Endodermal cell (in vitro differentiated cells): ENCODE measurements at regions not wholly inside any gene's neighbourhood (a gene's known extent, or its start where the extent isn't known, plus 50 kb on each side); places are given as distances from the start of the nearest gene placed in this dataset.

Experiments
- DNase-seq: peaks from one replicate; pipeline ENCODE4 v3.0.0-alpha.2; 2017
- H3K27ac ChIP-seq: 2 replicates; pipeline ENCODE4 v1.5.1; 2013; ENCODE audit warnings: mild to moderate bottlenecking, low read depth, low read length, moderate library complexity
- H3K27me3 ChIP-seq: 2 replicates; pipeline ENCODE4 v1.6.1; 2013; ENCODE audit warnings: mild to moderate bottlenecking, low read length, moderate library complexity; ENCODE audit not compliant: insufficient read depth, control insufficient read depth, poor library complexity, severe bottlenecking
- H3K36me3 ChIP-seq: 2 replicates; pipeline ENCODE4 v1.7.0; 2013; ENCODE audit warnings: mild to moderate bottlenecking, low read length, moderate library complexity; ENCODE audit not compliant: control insufficient read depth, insufficient read depth
- H3K4me1 ChIP-seq: one replicate; pipeline ENCODE4 v1.7.0; 2013; ENCODE audit warnings: low read length; ENCODE audit not compliant: control insufficient read depth, insufficient read depth
- H3K4me3 ChIP-seq: 2 replicates; pipeline ENCODE4 v1.5.1; 2013; ENCODE audit warnings: mild to moderate bottlenecking, low read length, moderate library complexity
- H3K9ac ChIP-seq: 2 replicates; pipeline ENCODE4 v1.6.1; 2013; ENCODE audit warnings: mild to moderate bottlenecking, low read length, moderate library complexity; ENCODE audit not compliant: poor library complexity, severe bottlenecking; ENCODE audit errors: extremely low read depth
- H3K9me3 ChIP-seq: 2 replicates; pipeline ENCODE4 v1.6.1; 2013; ENCODE audit warnings: mild to moderate bottlenecking, low read length, moderate library complexity; ENCODE audit not compliant: control insufficient read depth
- H3K27ac Mint-ChIP-seq: 2 replicates; pipeline ENCODE4 v1.8.0; 2020; ENCODE audit warnings: mixed read lengths
- H3K27me3 Mint-ChIP-seq: 2 replicates; pipeline ENCODE4 v1.8.0; 2021; ENCODE audit warnings: mild to moderate bottlenecking, mixed read lengths; ENCODE audit not compliant: insufficient read depth
- H3K36me3 Mint-ChIP-seq: 2 replicates; pipeline ENCODE4 v1.8.0; 2020; ENCODE audit warnings: low read depth, mixed read lengths
- H3K4me1 Mint-ChIP-seq: 2 replicates; pipeline ENCODE4 v1.8.0; 2020; ENCODE audit warnings: mixed read lengths
- H3K4me3 Mint-ChIP-seq: 2 replicates; pipeline ENCODE4 v1.8.0; 2020; ENCODE audit warnings: mild to moderate bottlenecking, moderate library complexity, mixed read lengths
- H3K9me3 Mint-ChIP-seq: 2 replicates; pipeline ENCODE4 v1.8.0; 2020; ENCODE audit warnings: mild to moderate bottlenecking, mixed read lengths
- CTCF ChIP-seq: fragments of 200-600 bp; sonication (generic); conservative IDR thresholded peaks from 2 replicates; pipeline ENCODE4 v1.5.0; 2021; ENCODE audit warnings: antibody characterized with exemption, mild to moderate bottlenecking
- WGBS, 2 experiments: methylation state at CpG; one replicate each; pipeline versions ENCODE4 v1.1.5 to v1.1.7; 2013; ENCODE audit warnings: missing lambda C conversion rate in 2 of 2, mixed read lengths in 1 of 2; ENCODE audit not compliant: insufficient coverage in 1 of 2, insufficient read length in 1 of 2; 5-methylcytosine and 5-hydroxymethylcytosine counted together

- H3K36me3 ChIP-seq: no peaks in the 10 kb centered on the region
- peaks cover 36% of the 10 kb centered on the region for H3K4me1 Mint-ChIP-seq
- H3K27ac ChIP-seq: no peak overlapping the region
- H3K4me1 ChIP-seq: peaks cover 31% of the 10 kb centered on the region
- 85% methylated on average over 3 of the region's 3 CpGs for WGBS, 2 experiments
- no peak overlapping the region for H3K4me3 Mint-ChIP-seq
- peaks cover 93% of the 10 kb centered on the region for H3K27me3 ChIP-seq
- H3K9me3 Mint-ChIP-seq: no peaks in the 10 kb centered on the region
- no peak for DNase-seq
- peaks cover 93% of the 10 kb centered on the region for H3K27me3 Mint-ChIP-seq
- H3K27ac Mint-ChIP-seq: no peak overlapping the region
- H3K9me3 ChIP-seq: peaks cover 7% of the 10 kb centered on the region
- no peaks in the 10 kb centered on the region for H3K36me3 Mint-ChIP-seq
- H3K9ac ChIP-seq: no peak overlapping the region
- H3K4me3 ChIP-seq: no peak overlapping the region
- no peak for TF ChIP-seq CTCF
These were observed 71.4 kb upstream of the TLE3 start for GRCh38 chr15:70169147-70169546.

- Histone ChIP-seq H3K27ac (no peak overlapping the region), H3K9me3 (peaks cover 10% of the 10 kb centered on the region), H3K4me3 (no peak overlapping the region), H3K4me1 (peaks cover 28% of the 10 kb centered on the region), H3K36me3 (no peaks in the 10 kb centered on the region), H3K9ac (no peak overlapping the region), H3K27me3 (peaks cover 93% of the 10 kb centered on the region)
- 62 to 94% methylated on average over 2 to 3 of the region's 3 CpGs for WGBS, 2 experiments
- Mint-ChIP-seq H3K27me3 (peaks cover 93% of the 10 kb centered on the region), H3K36me3 (no peaks in the 10 kb centered on the region), H3K4me3 (no peak overlapping the region), H3K9me3 (no peaks in the 10 kb centered on the region), H3K27ac (no peak overlapping the region), H3K4me1 (peaks cover 33% of the 10 kb centered on the region)
- TF ChIP-seq CTCF: no peak
- no peak for DNase-seq
These were observed 69.4 kb upstream of the TLE3 start for GRCh38 chr15:70167155-70167554.

- H3K27me3 ChIP-seq: peaks cover 93% of the 10 kb centered on the region
- H3K27ac ChIP-seq: no peak overlapping the region
- peak; percentile 22 for DNase-seq
- no peak for TF ChIP-seq CTCF
- H3K4me3 ChIP-seq: no peak overlapping the region
- no peaks in the 10 kb centered on the region for H3K36me3 Mint-ChIP-seq
- H3K4me3 Mint-ChIP-seq: no peak overlapping the region
- no peak overlapping the region for H3K27ac Mint-ChIP-seq
- H3K9me3 ChIP-seq: peaks cover 10% of the 10 kb centered on the region
- no peak overlapping the region for H3K9ac ChIP-seq
- H3K9me3 Mint-ChIP-seq: no peaks in the 10 kb centered on the region
- H3K4me1 ChIP-seq: peaks cover 23% of the 10 kb centered on the region
- H3K4me1 Mint-ChIP-seq: peaks cover 28% of the 10 kb centered on the region
- WGBS, 2 experiments: 91 to 92% methylated on average over 10 to 13 of the region's 13 CpGs
- H3K36me3 ChIP-seq: no peaks in the 10 kb centered on the region
- H3K27me3 Mint-ChIP-seq: peaks cover 93% of the 10 kb centered on the region
These were observed 68.9 kb upstream of the TLE3 start for GRCh38 chr15:70166506-70167087.
